GM18502 (cell line): ENCODE measurements at regions not wholly inside any gene's neighbourhood (a gene's known extent, or its start where the extent isn't known, plus 50 kb on each side); places are given as distances from the start of the nearest gene placed in this dataset.

Source experiments
- ATAC-seq: cut with Tn5 transposase; IDR thresholded peaks from one replicate; pipeline ENCODE4 v1.9.1; 2021; ENCODE audit warnings: mild to moderate bottlenecking; ENCODE audit not compliant: unreplicated experiment, poor library complexity

DNA sequence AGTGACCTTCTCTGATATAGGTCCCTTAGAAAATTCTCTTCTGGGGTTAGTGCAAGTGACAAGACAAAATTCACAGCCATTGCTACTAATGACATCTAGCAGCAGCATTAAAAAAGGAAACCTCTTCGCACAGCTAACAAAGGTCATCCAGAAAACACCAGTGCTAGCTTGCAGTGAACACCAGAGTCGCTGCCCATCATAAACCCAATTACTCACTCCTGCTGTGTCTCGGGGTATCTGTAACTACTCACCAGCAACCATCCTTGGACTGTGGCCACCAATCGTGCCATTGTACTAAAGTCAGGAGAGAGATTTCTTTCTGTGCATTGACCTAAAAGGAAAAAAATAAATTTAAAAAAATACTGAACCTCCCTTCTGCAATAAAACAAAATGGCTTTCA lies 1494.7 kb upstream of the CDH8 start:
- ATAC-seq, result no peak

DNA sequence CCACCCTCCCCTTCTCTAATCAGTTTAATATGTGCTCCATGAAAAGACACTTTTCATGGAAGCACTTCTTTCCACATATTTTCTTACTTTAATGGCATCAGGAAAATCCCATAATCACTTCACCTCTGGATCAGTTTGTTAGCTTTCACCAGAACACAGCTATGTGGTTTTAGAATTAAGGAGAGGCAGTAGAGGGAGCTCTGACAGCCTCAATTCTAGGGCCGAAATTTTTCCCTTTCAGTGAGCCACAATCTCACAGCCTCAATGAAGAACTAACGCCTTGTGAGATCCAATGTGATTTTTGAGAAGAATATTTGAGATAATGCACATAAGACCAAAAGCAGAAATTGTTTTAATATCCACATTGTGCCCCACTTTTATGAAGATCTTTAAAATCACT lies 1494.0 kb upstream of the CDH8 start:
- ATAC-seq, result no peak

DNA sequence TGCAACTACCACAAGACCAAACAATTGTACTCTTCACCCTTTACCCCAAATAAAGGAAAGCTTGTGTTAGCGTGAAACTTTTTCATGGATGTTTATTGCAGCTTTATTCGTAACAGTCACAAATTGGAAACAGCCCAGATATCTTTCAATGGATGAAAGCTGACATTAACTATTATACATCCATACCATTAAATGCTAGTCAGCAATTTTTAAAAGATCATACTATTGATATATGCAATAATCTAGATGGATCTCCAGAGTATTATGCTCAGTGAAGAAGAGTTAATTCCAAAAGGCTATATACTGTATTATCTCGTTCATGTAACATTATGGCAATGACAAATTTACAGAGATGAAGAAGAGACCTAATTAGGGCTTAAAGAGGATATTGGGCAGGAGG lies 1491.2 kb upstream of the CDH8 start:
- no peak for ATAC-seq

DNA sequence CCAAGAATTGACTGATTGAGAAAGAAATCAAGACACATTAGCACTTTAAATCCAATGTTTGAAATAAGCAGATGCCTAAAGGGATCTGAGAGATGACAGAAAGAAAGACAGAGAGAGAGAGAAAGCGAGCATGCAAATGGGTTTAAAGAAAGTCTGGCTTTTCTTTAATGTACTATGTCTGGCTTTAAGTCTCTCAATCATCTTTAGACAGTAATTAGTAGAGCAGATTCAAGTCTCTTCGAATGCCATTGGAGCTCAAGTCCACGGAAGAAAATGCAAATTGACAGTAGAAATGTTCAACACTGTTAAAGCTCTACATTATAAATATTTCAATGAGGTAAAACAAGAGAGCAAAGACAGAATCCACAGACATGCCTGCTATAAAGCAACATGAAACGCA lies 1480.2 kb upstream of the CDH8 start:
- no peak for ATAC-seq

GRCh38 chr16:63512910-63513309 lies 1476.7 kb upstream of the CDH8 start:
- ATAC-seq, result no peak

DNA sequence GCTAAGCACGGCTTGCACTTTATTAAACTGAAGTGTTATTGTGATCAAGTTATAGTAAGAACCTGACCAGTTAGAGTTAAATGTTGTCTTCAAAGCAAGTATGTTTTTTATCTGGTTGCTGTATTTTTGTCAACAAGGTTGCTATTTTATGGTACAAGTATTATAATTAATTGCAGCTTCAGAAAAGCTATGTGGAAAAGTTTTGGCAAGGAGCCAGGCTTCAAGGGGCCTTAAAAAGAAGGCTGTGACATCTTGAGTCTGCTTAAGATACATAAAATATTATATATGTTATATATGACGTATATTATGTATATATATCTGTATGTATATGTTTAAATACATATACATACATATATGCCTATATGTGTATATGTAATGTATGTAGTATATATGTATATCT lies 1461.2 kb upstream of the CDH8 start:
- no peak for ATAC-seq

GRCh38 chr16:63496282-63496681 lies 1460.0 kb upstream of the CDH8 start:
- ATAC-seq, result no peak

- ATAC-seq, result no peak
Observed at GRCh38 chr16:63488955-63489354, 1452.7 kb upstream of the CDH8 start.

GRCh38 chr16:63481060-63481459 lies 1444.8 kb upstream of the CDH8 start:
- no peak for ATAC-seq

DNA sequence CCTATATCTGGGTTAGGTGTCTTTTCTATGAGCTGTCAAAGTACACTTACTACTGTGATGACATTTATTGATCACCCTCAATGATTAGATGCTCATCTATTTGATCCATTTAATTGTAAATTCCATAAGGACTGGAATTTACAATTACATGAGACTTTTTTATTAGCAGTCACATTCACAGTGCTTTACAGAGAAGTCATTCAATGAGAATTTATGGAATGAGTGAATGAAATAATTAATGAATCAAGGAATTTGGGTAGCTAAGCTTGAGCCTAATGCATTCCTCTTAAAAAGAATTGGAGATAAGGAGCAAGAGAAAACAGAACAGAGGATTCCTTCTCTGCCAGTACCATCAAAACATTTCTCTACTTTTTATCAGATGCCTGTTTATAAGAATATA lies 1437.5 kb upstream of the CDH8 start:
- no peak for ATAC-seq

DNA sequence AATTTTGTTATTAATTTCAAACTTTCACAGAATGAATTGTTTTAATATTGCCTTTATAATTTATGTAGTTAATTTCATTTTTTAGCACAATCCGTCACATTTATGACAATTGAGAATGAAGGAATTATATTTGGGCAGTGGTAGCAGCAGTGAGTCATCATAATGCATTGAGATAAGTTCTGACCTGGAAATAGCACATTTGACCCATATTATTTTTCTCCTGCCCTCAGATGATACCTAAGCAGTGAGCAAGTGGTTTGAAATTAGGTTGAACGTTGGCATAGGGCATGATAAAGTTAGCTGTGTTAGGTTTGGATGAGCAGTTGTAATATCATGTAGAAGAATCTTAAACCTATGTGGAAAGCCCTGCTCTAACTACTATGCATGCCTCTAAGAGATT lies 1431.3 kb upstream of the CDH8 start:
- ATAC-seq, result no peak

GRCh38 chr16:63462316-63462715 lies 1426.1 kb upstream of the CDH8 start:
- no peak for ATAC-seq

DNA sequence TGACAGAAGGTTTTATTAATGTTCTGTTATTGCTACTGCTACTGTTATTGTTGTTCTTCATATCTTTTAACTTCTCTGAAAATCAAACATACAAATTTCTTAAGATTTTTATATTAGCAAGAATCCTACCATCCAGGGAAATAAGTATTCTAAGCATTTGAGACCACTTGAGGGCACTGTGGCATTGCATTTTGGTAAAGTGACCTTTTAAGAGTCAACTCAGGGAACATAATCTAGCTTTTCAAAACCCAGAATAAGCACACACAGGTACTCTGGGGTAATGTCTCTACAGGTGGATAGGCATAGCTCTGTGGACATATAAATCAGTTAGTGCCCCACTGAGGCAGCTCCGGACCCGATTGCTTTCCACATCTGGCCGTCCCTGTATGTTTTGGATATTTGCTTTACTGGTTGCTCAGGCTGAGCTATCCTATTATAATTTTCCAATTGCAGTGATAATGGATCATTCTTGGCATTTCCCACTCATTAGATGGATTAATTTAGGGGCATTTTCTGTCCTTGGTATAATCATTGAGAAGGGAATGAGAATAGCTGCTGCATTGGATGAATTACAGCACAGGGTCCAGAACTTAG lies 1425.1 kb upstream of the CDH8 start:
- no peak for ATAC-seq

- ATAC-seq, result no peak
Observed at GRCh38 chr16:63458846-63459245, 1422.6 kb upstream of the CDH8 start.

- ATAC-seq, result no peak
Observed at GRCh38 chr16:63457869-63458268, 1421.6 kb upstream of the CDH8 start.

DNA sequence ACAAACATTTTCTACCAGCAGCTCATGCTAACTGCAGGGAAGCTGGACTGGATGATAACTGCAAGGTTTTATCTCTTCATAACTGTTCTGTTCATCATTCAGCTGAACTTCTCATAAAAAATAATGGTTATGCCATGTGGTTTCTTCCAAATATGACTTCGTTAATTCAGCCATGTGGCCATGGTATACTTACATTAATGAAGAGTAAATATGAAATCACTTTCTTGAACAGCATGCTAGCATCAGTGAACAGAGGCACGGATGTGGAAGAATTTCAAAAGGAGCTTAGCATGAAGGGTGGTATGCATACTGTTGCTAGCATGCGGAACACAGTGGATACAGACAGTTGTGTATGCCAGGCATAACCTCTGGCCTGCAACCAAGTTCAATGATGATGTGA lies 1417.0 kb upstream of the CDH8 start:
- ATAC-seq, result no peak

DNA sequence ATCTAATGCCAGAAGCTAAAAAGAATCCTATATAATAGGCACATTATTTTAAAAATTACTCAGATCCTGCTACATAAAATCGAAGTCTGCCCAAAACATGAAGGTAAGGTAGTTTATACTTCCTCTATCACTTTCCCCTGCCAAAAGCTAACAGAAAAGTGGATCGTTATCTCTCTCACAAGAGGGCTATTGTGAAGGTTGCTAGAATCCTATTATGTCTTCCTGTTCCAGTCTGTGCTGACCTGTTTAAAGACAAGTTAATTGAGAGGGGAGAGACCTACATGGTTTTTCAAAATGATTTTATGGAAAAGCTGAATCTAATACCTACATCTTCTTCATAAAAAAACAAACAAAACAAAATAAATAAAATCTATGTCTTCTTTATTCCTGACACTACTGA lies 1410.9 kb upstream of the CDH8 start:
- no peak for ATAC-seq

DNA sequence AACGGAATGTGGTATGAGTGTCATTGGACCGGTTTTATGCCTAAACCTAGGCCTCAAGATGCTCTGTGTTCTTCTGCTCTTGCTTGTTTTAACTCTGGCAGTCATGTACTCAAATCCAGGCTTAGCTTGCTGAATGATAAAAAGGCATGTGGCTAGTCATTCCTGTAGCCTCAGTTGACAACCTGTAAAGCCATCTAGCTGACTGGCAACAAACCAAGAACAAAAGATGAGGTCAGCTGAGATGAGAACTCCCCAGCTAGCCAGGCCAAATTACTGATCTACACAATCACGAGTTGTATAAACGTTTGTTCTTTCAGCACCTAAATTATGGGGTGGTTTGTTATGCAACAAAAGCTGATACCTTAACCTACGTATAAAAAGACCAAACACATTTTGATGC lies 1406.0 kb upstream of the CDH8 start:
- no peak for ATAC-seq

- ATAC-seq, result no peak
Observed at GRCh38 chr16:63426275-63426870, 1390.1 kb upstream of the CDH8 start.

DNA sequence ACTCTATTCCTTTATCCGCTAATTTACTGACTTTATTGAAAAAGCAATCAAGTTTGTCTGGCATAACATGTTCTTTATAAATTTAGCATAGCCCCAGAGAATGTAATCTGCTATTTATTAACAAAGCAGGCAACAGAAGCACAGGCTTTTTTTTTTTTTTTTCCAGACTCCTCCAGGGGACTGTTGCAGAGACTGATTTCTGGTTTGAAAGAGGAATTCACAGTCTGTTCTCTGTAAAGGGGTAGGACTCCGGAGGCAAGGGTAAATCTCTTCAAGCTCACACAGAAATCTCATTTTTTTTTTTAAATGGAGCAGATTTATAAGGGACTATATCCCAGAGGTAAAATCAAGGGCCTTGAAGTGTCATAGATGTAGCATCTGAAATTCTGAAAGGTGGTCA lies 1386.5 kb upstream of the CDH8 start:
- no peak for ATAC-seq

DNA sequence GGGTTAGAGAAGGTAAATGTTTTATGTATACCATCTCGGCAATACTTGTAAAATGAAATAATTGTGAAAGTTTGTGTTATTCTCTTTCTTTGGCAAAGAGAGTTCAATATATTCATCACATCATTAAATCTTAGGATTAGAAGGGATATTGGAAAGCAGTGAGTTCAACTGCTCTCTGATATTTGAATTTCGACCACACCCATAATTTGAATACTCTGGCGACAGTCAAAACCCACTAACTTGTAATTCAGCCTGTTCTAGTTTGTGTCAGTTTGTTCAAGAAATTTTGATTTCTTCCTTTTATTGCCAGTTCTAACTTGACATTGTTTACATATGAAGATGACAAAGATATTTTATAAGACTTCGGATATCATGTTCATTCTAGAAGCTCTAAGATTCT lies 1380.5 kb upstream of the CDH8 start:
- no peak for ATAC-seq

GRCh38 chr16:63415014-63415413 lies 1378.8 kb upstream of the CDH8 start:
- no peak for ATAC-seq

DNA sequence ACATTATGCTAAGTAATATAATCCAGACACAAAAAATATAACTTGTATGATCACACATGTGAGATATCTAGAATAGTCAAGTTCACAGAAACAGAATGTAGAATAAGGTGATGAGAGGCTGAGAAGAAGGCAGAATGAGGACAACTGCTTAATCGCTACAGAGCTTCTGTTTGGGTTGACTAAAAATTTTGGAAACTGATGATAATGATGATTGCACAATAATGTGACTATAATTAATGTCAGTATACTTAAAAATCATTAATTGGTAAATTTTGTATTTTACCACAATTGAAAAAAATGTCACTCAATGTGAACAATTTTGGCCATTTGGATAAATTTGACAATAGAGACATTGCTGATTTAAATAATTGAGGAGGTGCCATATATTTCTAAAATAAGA lies 1374.4 kb upstream of the CDH8 start:
- ATAC-seq, result no peak
